ENCODE measurements at regions not wholly inside any gene's neighbourhood (a gene's known extent, or its start where the extent isn't known, plus 50 kb on each side); places are given as distances from the start of the nearest gene placed in this dataset.

GRCh38 chr12:65747338-65747737, 76.9 kb upstream of the HMGA2 start:
- H3K4me3 ChIP-seq (ENCODE audit: low read depth, low read length), result no peak overlapping the region
- no peaks in the 10 kb centered on the region for H3K36me3 ChIP-seq (ENCODE audit: control insufficient read depth, insufficient read depth, low read length)
- H3K27me3 ChIP-seq (ENCODE audit: control insufficient read depth, insufficient read depth, low read length), result no peaks in the 10 kb centered on the region
- ChIA-PET CTCF (no interaction called here), POLR2A (no interaction called here)
- DNase-seq (ENCODE audit: low read depth), result no peak
- TF ChIP-seq CTCF (IDR thresholded peaks at IDR 0.05; ENCODE audit: insufficient read depth, low read depth, low read length), result no peak

- TF ChIP-seq CTCF (IDR thresholded peaks at IDR 0.05; ENCODE audit: insufficient read depth, low read depth, low read length), result no peak
- Histone ChIP-seq H3K27me3 (ENCODE audit: control insufficient read depth, insufficient read depth, low read length) (no peaks in the 10 kb centered on the region), H3K36me3 (ENCODE audit: control insufficient read depth, insufficient read depth, low read length) (no peaks in the 10 kb centered on the region), H3K4me3 (ENCODE audit: low read depth, low read length) (no peak overlapping the region)
- no peak for DNase-seq (ENCODE audit: low read depth)
- CTCF ChIA-PET, result no interaction called here
- POLR2A ChIA-PET, result no interaction called here
These were observed 76.0 kb upstream of the HMGA2 start for GRCh38 chr12:65748332-65748731.

- no peaks in the 10 kb centered on the region for H3K27me3 ChIP-seq (ENCODE audit: control insufficient read depth, insufficient read depth, low read length)
- no peaks in the 10 kb centered on the region; the same call in 1 of the 2 replicates for H3K36me3 ChIP-seq (ENCODE audit: control insufficient read depth, insufficient read depth, low read length)
- no peak for DNase-seq (ENCODE audit: low read depth)
- TF ChIP-seq CTCF (IDR thresholded peaks at IDR 0.05; ENCODE audit: insufficient read depth, low read depth, low read length), result no peak
- POLR2A ChIA-PET, result interaction anchor here (0.6 kb wide), 1 partner anchor 11 kb away, joined by 3 read pairs; no protein-coding TSS in a partner anchor
- CTCF ChIA-PET, result interaction anchor here (1.1 kb wide), 1 partner anchor 26 kb away, joined by 3 read pairs; no protein-coding TSS in a partner anchor
- H3K4me3 ChIP-seq (ENCODE audit: low read depth, low read length), result no peak overlapping the region
These were observed 70.0 kb upstream of the HMGA2 start for GRCh38 chr12:65754290-65754689.

- DNase-seq (ENCODE audit: low read depth), result no peak
- ChIA-PET CTCF (interaction anchor here (0.6 to 1.1 kb wide), 2 partner anchors 25 to 26 kb away, joined by 3 to 4 read pairs; no protein-coding TSS in a partner anchor), POLR2A (interaction anchor here (0.6 kb wide), 1 partner anchor 74 kb away, joined by 6 read pairs; no protein-coding TSS in a partner anchor)
- Histone ChIP-seq H3K36me3 (ENCODE audit: control insufficient read depth, insufficient read depth, low read length) (no peaks in the 10 kb centered on the region; the same call in 1 of the 2 replicates), H3K27me3 (ENCODE audit: control insufficient read depth, insufficient read depth, low read length) (no peaks in the 10 kb centered on the region), H3K4me3 (ENCODE audit: low read depth, low read length) (no peak overlapping the region)
- no peak for TF ChIP-seq CTCF (IDR thresholded peaks at IDR 0.05; ENCODE audit: insufficient read depth, low read depth, low read length)
These were observed 69.3 kb upstream of the HMGA2 start for GRCh38 chr12:65754744-65755595.

- no peaks in the 10 kb centered on the region for H3K27me3 ChIP-seq (ENCODE audit: control insufficient read depth, insufficient read depth, low read length)
- ChIA-PET CTCF (interaction anchor here (0.6 kb wide), 1 partner anchor 25 kb away, joined by 4 read pairs; no protein-coding TSS in a partner anchor), POLR2A (interaction anchor here (0.6 kb wide), 1 partner anchor 73 kb away, joined by 6 read pairs; no protein-coding TSS in a partner anchor)
- H3K4me3 ChIP-seq (ENCODE audit: low read depth, low read length), result no peak overlapping the region
- H3K36me3 ChIP-seq (ENCODE audit: control insufficient read depth, insufficient read depth, low read length), result no peaks in the 10 kb centered on the region; the same call in 1 of the 2 replicates
- no peak for TF ChIP-seq CTCF (IDR thresholded peaks at IDR 0.05; ENCODE audit: insufficient read depth, low read depth, low read length)
- no peak for DNase-seq (ENCODE audit: low read depth)
These were observed 68.7 kb upstream of the HMGA2 start for GRCh38 chr12:65755596-65755978.

All from BJ (cell line).